Gastrocnemius medialis (tissue), 4 donors: ENCODE measurements at regions not wholly inside any gene's neighbourhood (a gene's known extent, or its start where the extent isn't known, plus 50 kb on each side); places are given as distances from the start of the nearest gene placed in this dataset.

Source experiments
- CTCF ChIP-seq, 5 experiments: fragments of 450-650 bp in 3 of 5; fragments of 200-600 bp in 2 of 5; sonication (generic) in 2 of 5; IDR thresholded peaks in 4 of 5; conservative IDR thresholded peaks in 1 of 5; 1 replicate in 4 of 5; 2 replicates in 1 of 5; pipeline ENCODE4 v1.5.1; 2016 to 2019; ENCODE audit warnings: antibody characterized with exemption in 5 of 5, mild to moderate bottlenecking in 3 of 5, moderate library complexity in 3 of 5
- POLR2A ChIP-seq, 2 donors: fragments of 450-650 bp; IDR thresholded peaks; one replicate each; pipeline ENCODE4 v1.6.1; 2017; ENCODE audit warnings: antibody characterized with exemption in 2 of 2, mild to moderate bottlenecking in 2 of 2, moderate library complexity in 2 of 2

GRCh38 chr2:123002660-123003248, 1022.3 kb upstream of the CNTNAP5 start:
- TF ChIP-seq CTCF (IDR thresholded peaks at IDR 0.05 in 4 of 5, conservative IDR thresholded peaks at IDR 0.05 in 1 of 5) (no peak), POLR2A (IDR thresholded peaks at IDR 0.05) (no peak)
